Stomach smooth muscle (tissue), 2 donors: ENCODE measurements at regions not wholly inside any gene's neighbourhood (a gene's known extent, or its start where the extent isn't known, plus 50 kb on each side); places are given as distances from the start of the nearest gene placed in this dataset.

Experiments
- H3K27ac ChIP-seq: one replicate; pipeline ENCODE4 v1.7.0; 2013; ENCODE audit warnings: mild to moderate bottlenecking, low read length, inconsistent platforms
- H3K27me3 ChIP-seq, 2 donors: one replicate each; pipeline ENCODE4 v1.7.0; 2013; ENCODE audit warnings: low read length in 2 of 2; ENCODE audit not compliant: insufficient read depth in 2 of 2, control insufficient read depth in 1 of 2
- H3K36me3 ChIP-seq, 2 donors: one replicate each; pipeline ENCODE4 v1.7.0; 2013; ENCODE audit warnings: low read length in 2 of 2; ENCODE audit not compliant: control insufficient read depth in 2 of 2, insufficient read depth in 2 of 2
- H3K4me1 ChIP-seq: one replicate; pipeline ENCODE4 v1.7.0; 2013; ENCODE audit warnings: low read length; ENCODE audit not compliant: control insufficient read depth, insufficient read depth
- H3K4me3 ChIP-seq, 2 donors: one replicate each; pipeline ENCODE4 v1.7.0; 2013; ENCODE audit warnings: low read length in 2 of 2
- H3K9ac ChIP-seq, 2 donors: one replicate each; pipeline ENCODE4 v1.7.0; 2013; ENCODE audit warnings: low read length in 2 of 2, mild to moderate bottlenecking in 1 of 2
- H3K9me3 ChIP-seq, 2 donors: one replicate each; pipeline ENCODE4 v1.7.0; 2013; ENCODE audit warnings: low read length in 2 of 2; ENCODE audit not compliant: control insufficient read depth in 2 of 2
- donor health status: healthy.
- donor health status: Pancreatic carcinoma.

- no peaks in the 10 kb centered on the region for H3K36me3 ChIP-seq
- H3K27me3 ChIP-seq = no peaks in the 10 kb centered on the region
- peaks cover 20% of the 10 kb centered on the region for H3K4me1 ChIP-seq
- H3K4me3 ChIP-seq = no peak overlapping the region
- H3K9me3 ChIP-seq = no peaks in the 10 kb centered on the region
- no peak overlapping the region for H3K9ac ChIP-seq
- H3K27ac ChIP-seq = no peak overlapping the region
Measured at GRCh38 chr2:105570757-105571156, 171.9 kb upstream of the FHL2 start.

GRCh38 chr2:105570326-105570725 is 171.5 kb upstream of the FHL2 start:
- Histone ChIP-seq H3K27ac (no peak overlapping the region), H3K4me1 (peaks cover 16% of the 10 kb centered on the region), H3K9me3 (no peaks in the 10 kb centered on the region), H3K9ac (no peak overlapping the region), H3K27me3 (no peaks in the 10 kb centered on the region), H3K4me3 (no peak overlapping the region), H3K36me3 (no peaks in the 10 kb centered on the region)

GRCh38 chr2:105569606-105570005 is 170.8 kb upstream of the FHL2 start:
- no peak overlapping the region for H3K27ac ChIP-seq
- H3K4me1 ChIP-seq = peaks cover 16% of the 10 kb centered on the region
- H3K4me3 ChIP-seq = no peak overlapping the region
- no peaks in the 10 kb centered on the region for H3K9me3 ChIP-seq
- H3K27me3 ChIP-seq = no peaks in the 10 kb centered on the region
- no peak overlapping the region for H3K9ac ChIP-seq
- H3K36me3 ChIP-seq = no peaks in the 10 kb centered on the region

- Histone ChIP-seq H3K4me1 (peaks cover 8% of the 10 kb centered on the region), H3K4me3 (peak overlapping the region; percentile 35 to 49), H3K9me3 (no peaks in the 10 kb centered on the region), H3K27ac (no peak overlapping the region), H3K27me3 (no peaks in the 10 kb centered on the region), H3K36me3 (no peaks in the 10 kb centered on the region), H3K9ac (no peak overlapping the region)
Measured at GRCh38 chr2:105567996-105568494, 169.2 kb upstream of the FHL2 start.

- H3K27ac ChIP-seq = no peak overlapping the region
- H3K9me3 ChIP-seq = no peaks in the 10 kb centered on the region
- H3K4me3 ChIP-seq = no peak overlapping the region
- peaks cover 0 to 5% of the 10 kb centered on the region in 2 donors for H3K27me3 ChIP-seq
- H3K36me3 ChIP-seq = no peaks in the 10 kb centered on the region
- no peak overlapping the region for H3K9ac ChIP-seq
- H3K4me1 ChIP-seq = peaks cover 8% of the 10 kb centered on the region
Measured at GRCh38 chr2:105563000-105563719, 164.3 kb upstream of the FHL2 start.

GRCh38 chr2:105561401-105561800 is 162.6 kb upstream of the FHL2 start:
- H3K9me3 ChIP-seq = no peaks in the 10 kb centered on the region
- peaks cover 2 to 7% of the 10 kb centered on the region in 2 donors for H3K27me3 ChIP-seq
- H3K9ac ChIP-seq = no peak overlapping the region
- no peak overlapping the region for H3K4me3 ChIP-seq
- H3K36me3 ChIP-seq = no peaks in the 10 kb centered on the region
- peaks cover 4% of the 10 kb centered on the region for H3K4me1 ChIP-seq
- no peak overlapping the region for H3K27ac ChIP-seq

- Histone ChIP-seq H3K4me1 (peaks cover 3% of the 10 kb centered on the region), H3K36me3 (no peaks in the 10 kb centered on the region), H3K9me3 (no peaks in the 10 kb centered on the region), H3K9ac (no peak overlapping the region), H3K27me3 (peaks cover 5 to 7% of the 10 kb centered on the region in 2 donors), H3K27ac (no peak overlapping the region), H3K4me3 (no peak overlapping the region)
Measured at GRCh38 chr2:105560157-105560556, 161.3 kb upstream of the FHL2 start.

- Histone ChIP-seq H3K9me3 (no peaks in the 10 kb centered on the region), H3K27ac (no peak overlapping the region), H3K4me3 (no peak overlapping the region)
Measured at GRCh38 chr2:105557021-105557920, 158.4 kb upstream of the FHL2 start.

GRCh38 chr2:105556366-105556765 is 157.5 kb upstream of the FHL2 start:
- Histone ChIP-seq H3K4me3 (no peak overlapping the region), H3K27ac (no peak overlapping the region)

More at GRCh38 chr2:105557021-105557920, 158.4 kb upstream of the FHL2 start:
- no peaks in the 10 kb centered on the region for H3K36me3 ChIP-seq
- H3K27me3 ChIP-seq = peaks cover 5 to 7% of the 10 kb centered on the region in 2 donors
- no peak overlapping the region for H3K9ac ChIP-seq
- H3K4me1 ChIP-seq = peaks cover 3% of the 10 kb centered on the region

GRCh38 chr2:105554235-105554634 is 155.4 kb upstream of the FHL2 start:
- Histone ChIP-seq H3K9ac (no peak overlapping the region), H3K4me1 (peaks cover 3% of the 10 kb centered on the region), H3K27me3 (peaks cover 4 to 5% of the 10 kb centered on the region in 2 donors)

More at GRCh38 chr2:105556366-105556765, 157.5 kb upstream of the FHL2 start:
- H3K9me3 ChIP-seq = no peaks in the 10 kb centered on the region
- peaks cover 5 to 7% of the 10 kb centered on the region in 2 donors for H3K27me3 ChIP-seq
- no peak overlapping the region for H3K9ac ChIP-seq
- peaks cover 3% of the 10 kb centered on the region for H3K4me1 ChIP-seq
- H3K36me3 ChIP-seq = no peaks in the 10 kb centered on the region

More at GRCh38 chr2:105554235-105554634, 155.4 kb upstream of the FHL2 start:
- H3K9me3 ChIP-seq = no peaks in the 10 kb centered on the region
- H3K27ac ChIP-seq = no peak overlapping the region
- no peaks in the 10 kb centered on the region for H3K36me3 ChIP-seq
- no peak overlapping the region for H3K4me3 ChIP-seq
